GM21786 (cell line): ENCODE measurements at regions not wholly inside any gene's neighbourhood (a gene's known extent, or its start where the extent isn't known, plus 50 kb on each side); places are given as distances from the start of the nearest gene placed in this dataset.
"Not testable (repeated sequence)": the region's sequence is repeated elsewhere in the genome, so short reads cannot be mapped to it uniquely, and the experiment has no call there.

Experiments used
- ATAC-seq: cut with Tn5 transposase; IDR thresholded peaks from one replicate; pipeline ENCODE4 v1.9.1; 2021; ENCODE audit not compliant: unreplicated experiment

DNA sequence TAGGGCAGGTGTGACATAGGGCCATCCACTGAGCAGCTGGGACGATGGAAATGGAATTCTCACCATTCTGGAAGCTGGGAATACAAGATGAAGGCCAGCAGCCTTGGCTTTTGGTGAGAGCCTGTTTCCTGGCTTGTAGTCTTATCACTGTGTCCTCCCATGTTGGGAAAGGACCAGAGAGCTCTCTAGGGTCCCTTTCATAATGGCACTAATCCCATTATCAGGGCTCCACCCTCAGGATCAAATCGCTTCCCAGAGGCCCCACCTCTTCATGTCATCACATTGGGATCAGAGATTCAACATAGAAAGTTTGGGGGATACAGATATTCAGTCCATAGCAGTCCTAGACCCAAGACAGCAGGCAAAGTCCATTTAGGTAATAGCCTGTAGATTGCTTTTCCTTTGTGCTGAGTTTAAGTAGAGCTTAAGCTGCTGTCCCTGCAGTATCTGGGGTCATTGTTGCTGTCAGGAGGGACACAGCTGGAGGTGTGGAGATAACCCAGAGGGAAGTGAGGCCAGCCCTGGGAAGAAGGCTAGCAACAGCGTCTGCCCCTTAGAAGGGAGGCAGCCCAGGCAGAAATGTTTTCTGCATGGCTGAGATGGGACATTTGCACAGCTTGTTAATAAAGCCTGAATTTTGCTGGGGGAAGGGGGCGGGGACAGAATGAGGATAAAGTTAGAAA lies 136.5 kb upstream of the GPR12 start:
- no peak for ATAC-seq

- ATAC-seq: no peak
These were observed 135.4 kb upstream of the GPR12 start for GRCh38 chr13:26895808-26896466.

DNA sequence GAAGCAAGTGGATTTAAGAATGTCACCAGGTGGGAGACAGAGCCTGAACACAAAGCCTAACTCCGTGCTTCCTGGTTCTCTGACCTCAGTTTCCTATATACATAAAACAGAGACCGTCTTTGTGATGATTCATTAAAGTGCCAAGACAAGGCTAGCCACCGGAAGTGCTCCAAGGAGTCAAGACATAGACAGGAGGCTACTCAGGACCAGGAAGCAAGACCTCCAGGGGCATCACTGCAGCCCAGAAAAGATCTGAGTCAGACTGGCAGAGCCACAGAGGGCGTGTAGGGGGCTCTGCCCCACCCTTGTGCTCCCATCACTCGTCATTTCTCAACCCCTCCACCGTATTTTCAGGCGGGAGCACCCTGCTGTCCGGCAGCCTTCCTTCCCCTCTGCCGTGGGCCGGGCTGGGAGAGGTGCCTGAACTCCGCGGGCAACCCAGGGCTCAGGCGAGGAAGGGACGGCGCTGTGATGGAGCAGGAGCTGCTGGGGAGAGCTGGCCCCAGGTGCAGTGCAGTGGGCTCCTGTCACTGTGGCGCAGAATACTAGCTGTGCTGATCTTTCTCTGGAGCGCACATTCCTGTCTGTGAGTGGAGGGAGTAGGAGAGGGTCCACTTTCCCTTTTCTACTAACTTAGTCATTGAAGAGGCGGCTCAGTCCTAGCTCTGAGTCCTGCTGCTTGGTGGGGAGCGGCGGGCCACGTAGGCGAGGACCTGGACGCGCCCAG lies 134.7 kb upstream of the GPR12 start:
- no peak for ATAC-seq

GRCh38 chr13:26888632-26889031 lies 128.0 kb upstream of the GPR12 start:
- ATAC-seq: no peak

- no peak for ATAC-seq
These were observed 127.0 kb upstream of the GPR12 start for GRCh38 chr13:26887594-26887993.

- ATAC-seq: no peak
These were observed 123.1 kb upstream of the GPR12 start for GRCh38 chr13:26883613-26884257.

DNA sequence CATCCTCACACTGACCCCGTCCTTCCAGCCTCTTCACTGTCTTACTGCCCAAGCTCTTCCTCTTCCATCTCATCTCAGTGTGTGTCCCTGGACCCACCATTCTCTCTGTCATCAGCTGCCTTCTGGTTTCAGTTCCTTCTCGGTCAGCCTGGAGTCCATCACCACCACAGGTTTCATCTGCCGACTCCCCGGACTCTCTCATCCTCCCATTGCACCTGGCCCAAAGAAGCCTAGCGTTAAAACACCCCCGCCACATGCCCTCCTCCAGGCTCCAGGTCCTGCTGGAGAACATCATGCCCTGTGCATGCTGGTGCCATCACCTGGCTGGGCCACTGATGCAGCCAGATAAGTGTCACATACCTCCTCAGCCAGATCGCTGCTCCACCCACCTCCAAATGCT lies 122.1 kb upstream of the GPR12 start:
- ATAC-seq: no peak

DNA sequence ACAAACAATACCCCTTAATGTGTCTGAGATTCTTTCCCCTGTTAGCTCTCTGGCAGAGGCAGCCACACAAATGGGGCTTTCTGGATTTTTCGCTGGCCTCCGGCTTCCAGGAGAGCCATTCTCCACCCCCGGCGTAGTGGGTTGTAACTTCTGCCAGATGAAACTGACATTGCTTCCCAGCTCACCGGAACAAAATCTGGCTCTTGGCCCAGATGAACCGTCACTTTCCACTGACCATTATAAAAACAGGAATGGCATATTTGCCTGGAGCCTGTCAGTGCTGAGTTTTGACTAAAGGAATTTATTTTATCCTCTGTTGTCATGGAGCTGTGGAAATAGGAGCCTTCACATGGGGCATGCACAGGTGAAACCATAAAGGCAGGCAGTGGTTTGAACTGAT lies 120.6 kb upstream of the GPR12 start:
- ATAC-seq: no peak

DNA sequence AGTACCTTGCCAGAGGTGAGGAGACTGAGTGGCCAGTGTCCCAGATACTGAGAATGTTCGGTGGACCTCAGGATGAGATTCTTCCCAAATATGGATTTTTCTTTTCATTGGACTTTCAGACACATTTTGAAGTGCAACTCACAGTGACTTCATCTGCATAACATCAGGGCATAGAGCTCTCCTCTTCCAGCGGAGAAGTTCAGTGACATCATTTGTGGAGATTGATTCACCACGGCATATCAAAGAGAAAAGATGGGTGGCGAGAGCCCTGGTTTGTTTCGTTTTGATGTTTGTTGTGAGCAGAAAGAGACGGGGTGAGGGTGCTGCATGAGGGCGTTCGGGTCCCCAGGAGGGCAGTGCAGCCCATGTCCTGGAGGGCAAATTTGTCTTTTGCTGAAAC lies 120.1 kb upstream of the GPR12 start:
- ATAC-seq: no peak

- ATAC-seq: no peak
These were observed 117.9 kb upstream of the GPR12 start for GRCh38 chr13:26878438-26878837.

DNA sequence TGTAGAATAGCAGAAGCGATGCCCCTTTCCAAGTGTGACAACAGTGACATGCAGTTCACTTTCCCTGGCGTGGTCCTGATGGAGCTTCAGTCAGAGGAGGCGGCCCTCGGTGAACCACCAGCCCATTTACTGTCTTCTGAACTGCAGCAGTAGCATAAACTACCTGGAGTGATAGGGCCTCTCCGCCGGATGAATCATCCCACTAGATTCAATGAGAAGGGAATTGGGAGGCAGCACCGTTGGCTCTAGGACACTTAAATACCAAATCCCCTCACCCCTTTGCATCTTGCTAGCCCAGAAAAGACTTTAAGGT lies 112.8 kb upstream of the GPR12 start:
- no peak for ATAC-seq

DNA sequence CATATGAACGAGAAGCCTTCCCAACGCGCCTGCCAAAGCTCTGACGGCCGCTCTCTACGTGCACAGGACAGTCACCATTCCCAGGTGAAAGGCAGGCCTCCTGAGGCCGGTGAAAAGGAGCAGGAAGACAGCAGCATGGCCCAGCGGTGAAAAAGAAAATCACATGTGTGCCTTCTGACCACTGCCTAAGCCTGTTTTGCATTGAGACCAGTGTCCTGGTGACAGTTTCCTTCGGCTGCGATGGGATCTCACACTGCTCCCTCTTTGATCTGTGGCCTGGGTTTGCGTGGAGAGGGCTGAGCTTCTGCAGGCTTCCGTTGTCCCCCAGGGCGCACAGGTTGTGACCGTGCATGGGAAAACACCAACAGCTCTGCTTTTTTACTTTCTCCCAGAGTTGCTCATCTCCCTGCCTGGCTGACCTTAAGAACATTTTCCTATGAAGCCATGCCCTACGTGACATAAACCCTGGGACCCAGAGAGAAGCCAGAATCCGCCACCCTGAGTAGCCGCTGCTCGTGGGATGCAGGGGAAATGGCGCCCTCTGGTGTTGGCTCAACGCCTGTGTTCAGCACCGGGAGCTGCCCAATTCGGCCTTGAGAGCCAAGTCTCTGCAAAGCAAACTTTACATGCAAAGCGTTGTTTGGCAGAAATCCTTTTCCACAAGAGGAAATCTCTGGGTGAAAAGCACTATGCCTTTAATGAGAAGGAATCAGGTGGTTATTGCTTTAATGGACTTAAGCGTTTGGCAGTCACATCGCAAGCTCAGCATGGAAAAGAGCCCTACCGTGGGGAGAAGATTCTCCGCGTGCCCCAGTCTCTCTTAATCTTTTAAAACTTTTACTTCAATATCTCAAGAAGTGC lies 112.2 kb upstream of the GPR12 start:
- no peak for ATAC-seq

DNA sequence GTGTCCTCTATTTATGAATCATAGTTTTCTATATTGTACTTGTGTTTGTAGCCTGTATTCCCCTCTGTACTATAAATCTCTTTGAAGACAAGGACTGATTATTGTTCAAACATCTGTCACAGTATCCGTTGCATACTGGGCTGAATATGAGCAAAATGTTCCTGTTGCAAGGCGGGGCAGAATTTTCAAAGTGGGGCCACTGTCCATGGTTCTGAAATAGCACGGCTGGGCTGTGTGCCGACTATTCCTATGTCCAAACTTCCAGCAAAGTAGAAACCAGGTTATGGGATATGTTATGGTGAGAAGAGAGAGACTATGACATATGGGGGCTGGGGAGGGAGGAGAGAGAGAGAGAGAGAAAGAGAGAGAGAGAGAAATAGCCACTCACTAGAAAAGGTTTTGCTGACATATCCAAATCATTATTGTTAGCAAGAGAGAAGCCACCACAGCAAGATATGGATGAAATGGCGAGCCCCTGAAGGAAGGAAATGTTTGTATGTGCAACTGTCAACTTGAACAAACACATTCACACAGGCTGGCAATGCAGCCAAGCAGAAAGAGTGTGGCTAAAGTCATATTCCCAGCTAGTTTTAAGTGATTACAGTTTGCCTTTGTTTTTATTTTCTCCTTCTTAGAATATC lies 107.0 kb upstream of the GPR12 start:
- ATAC-seq: no peak

DNA sequence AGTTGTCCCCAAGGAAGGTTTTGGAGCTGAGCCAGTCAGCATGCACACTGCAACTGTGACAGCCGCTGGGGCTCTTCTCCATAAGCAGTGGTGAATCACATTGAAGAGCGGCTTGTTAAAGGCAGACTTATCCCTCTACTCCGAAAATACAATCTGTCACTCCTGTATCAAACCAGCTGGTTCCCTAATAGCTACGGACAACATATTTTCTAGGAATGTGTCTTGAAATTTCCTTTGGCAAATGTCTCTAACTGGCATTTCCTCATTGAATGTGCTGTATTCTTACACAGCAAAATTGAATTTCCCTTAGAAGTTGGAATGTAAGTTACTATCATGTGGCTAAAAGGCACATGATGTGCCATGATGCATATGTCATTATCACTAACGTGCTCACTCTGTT lies 104.0 kb upstream of the GPR12 start:
- ATAC-seq: no peak

GRCh38 chr13:26861941-26862340 lies 101.4 kb upstream of the GPR12 start:
- ATAC-seq: no peak

DNA sequence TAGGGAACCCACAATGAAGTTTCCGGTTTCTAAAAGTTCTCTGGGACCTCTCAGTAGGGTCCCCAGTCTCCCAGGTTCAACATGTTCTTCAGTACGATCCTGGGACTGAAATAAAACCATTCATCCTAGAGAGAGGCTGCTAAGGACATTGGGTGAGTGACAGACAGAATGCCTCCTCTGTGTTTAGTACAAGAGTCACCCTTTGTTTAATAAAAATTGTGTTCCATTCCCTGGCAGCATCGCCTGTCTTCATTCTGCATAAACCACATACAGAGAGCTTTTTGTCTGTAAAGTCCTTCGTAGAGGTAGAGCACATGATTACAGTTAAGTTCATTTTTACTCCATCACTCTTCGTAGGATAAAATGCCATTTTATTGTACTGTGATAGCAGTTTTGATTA lies 95.3 kb upstream of the GPR12 start:
- ATAC-seq: no peak

DNA sequence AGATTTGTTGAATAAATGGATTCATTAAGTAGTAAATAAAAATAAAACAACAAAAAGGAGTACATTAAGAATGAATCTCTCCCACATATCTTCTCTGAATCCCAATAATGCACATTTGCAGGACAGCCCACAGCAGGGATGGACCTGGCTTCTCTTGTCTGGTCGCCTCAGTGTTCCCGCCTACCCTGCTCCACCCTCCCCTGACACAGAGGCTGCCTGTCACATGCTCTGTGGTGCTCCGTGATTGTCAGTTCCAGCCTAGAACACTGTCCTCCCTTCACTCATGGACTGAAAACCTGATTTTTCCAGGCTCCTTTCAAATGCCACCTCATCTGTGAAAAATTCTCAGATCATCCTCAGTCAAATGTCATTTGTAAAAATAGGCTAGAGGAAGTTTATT lies 94.5 kb upstream of the GPR12 start:
- no peak for ATAC-seq

- ATAC-seq: no peak
These were observed 92.7 kb upstream of the GPR12 start for GRCh38 chr13:26853323-26853722.

- ATAC-seq: no peak
These were observed 86.7 kb upstream of the GPR12 start for GRCh38 chr13:26847281-26847680.

- not testable (repeated sequence) for ATAC-seq
These were observed 84.5 kb upstream of the GPR12 start for GRCh38 chr13:26845063-26845462.

DNA sequence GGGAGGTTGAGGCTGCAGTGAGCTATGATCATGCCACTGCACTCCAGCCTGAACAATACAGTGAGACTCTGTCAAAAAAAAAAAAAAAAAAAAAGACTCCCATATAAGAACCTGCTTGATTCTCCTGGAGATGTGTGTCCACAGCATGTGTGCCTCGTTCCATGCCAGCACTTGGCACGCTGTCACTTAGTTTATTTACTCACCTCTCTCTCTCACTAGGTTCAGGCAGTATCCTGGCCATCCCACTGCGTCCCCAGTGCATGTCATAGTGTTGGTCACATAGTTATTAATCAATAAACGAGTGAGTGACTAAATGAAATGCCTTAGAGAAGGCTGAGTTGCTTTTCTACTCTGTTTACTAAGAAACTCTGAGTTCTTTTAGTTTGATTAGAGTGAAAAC lies 79.1 kb upstream of the GPR12 start:
- ATAC-seq: no peak
